ENCODE measurements at regions not wholly inside any gene's neighbourhood (a gene's known extent, or its start where the extent isn't known, plus 50 kb on each side); places are given as distances from the start of the nearest gene placed in this dataset.

GRCh38 chr9:82135106-82135505 is 146.5 kb downstream of the SPATA31D1 start:
- no peak for TF ChIP-seq CTCF (IDR thresholded peaks at IDR 0.05)
- TF ChIP-seq POLR2A (IDR thresholded peaks at IDR 0.05), result no peak

Data from lower leg skin (tissue), 3 donors.